GM12878 (cell line): ENCODE measurements at regions not wholly inside any gene's neighbourhood (a gene's known extent, or its start where the extent isn't known, plus 50 kb on each side); places are given as distances from the start of the nearest gene placed in this dataset.

Experiments used
- SP1 ChIP-seq: IDR thresholded peaks from one replicate; pipeline ENCODE4 v1.6.1; 2011; ENCODE audit warnings: low read depth, low read length
- SREBF2 ChIP-seq: IDR thresholded peaks from 2 replicates; pipeline ENCODE4 v1.6.1; 2012; ENCODE audit warnings: mild to moderate bottlenecking, low read length

- TF ChIP-seq SREBF2: no peak
- TF ChIP-seq SP1: no peak
These were observed 143.4 kb upstream of the ADO start for GRCh38 chr10:62661143-62661542.
